Upper lobe of left lung (tissue), 4 donors: ENCODE measurements at regions not wholly inside any gene's neighbourhood (a gene's known extent, or its start where the extent isn't known, plus 50 kb on each side); places are given as distances from the start of the nearest gene placed in this dataset.

Experiments
- EP300 ChIP-seq, 4 donors: sonication (generic); formaldehyde crosslinking; IDR thresholded peaks; one replicate each; pipeline ENCODE4 v1.5.1; 2017; ENCODE audit warnings: antibody characterized with exemption in 4 of 4, control low read depth in 2 of 4
- POLR2A ChIP-seq, 4 donors: fragments of 450-650 bp; IDR thresholded peaks; one replicate each; pipeline ENCODE4 v1.5.1; 2016 to 2017; ENCODE audit warnings: antibody characterized with exemption in 4 of 4, mild to moderate bottlenecking in 2 of 4
- POLR2AphosphoS5 ChIP-seq, 2 donors: sonication (generic); formaldehyde crosslinking; IDR thresholded peaks; one replicate each; pipeline ENCODE4 v1.5.1; 2017; ENCODE audit warnings: antibody characterized with exemption in 2 of 2

GRCh38 chr14:86035882-86036281 lies 505.9 kb downstream of the FLRT2 start:
- TF ChIP-seq EP300 (IDR thresholded peaks at IDR 0.05): no peak
- TF ChIP-seq POLR2A (IDR thresholded peaks at IDR 0.05): no peak
- no peak for TF ChIP-seq POLR2AphosphoS5 (IDR thresholded peaks at IDR 0.05)
